ENCODE measurements at regions not wholly inside any gene's neighbourhood (a gene's known extent, or its start where the extent isn't known, plus 50 kb on each side); places are given as distances from the start of the nearest gene placed in this dataset.

DNA sequence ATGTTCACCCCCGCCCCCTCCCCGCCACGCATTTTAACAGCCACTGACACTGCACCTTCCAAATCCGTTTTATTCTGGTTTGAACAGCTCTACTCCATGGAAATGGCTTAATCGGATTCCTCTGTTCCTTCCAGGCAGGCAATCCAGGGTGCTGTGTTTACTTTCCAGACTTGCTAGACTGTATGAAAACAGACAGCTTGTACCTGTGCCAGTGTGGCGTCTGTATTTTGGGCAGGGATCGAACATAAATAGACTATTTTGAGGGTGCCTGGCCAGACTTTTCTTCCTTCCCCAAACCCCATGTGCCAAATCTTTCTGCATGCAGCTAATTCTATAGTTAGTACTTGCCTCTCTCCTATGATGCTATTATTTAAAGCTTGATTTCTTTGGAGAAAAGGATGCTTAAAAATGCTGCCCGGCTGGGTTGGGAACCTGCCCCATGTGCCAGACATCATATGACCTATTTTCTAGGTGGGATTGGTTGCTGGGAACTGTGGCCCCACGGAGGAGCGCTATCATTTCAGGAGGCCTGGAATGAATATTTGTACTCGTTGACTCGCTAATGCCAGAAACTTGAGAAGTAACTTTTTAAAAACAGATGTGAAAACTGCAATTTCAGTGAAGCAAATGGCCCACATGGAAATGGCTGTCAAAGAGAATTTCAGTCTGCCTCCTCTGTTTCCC is 814.8 kb downstream of the BRD1 start:
- TF ChIP-seq POLR2AphosphoS5 (IDR thresholded peaks at IDR 0.05; ENCODE audit: low read depth, low read length) (no peak), TCF7L2 (IDR thresholded peaks at IDR 0.05; ENCODE audit: low read depth, low read length) (no peak)
- TF ChIP-seq, protein P1, sequence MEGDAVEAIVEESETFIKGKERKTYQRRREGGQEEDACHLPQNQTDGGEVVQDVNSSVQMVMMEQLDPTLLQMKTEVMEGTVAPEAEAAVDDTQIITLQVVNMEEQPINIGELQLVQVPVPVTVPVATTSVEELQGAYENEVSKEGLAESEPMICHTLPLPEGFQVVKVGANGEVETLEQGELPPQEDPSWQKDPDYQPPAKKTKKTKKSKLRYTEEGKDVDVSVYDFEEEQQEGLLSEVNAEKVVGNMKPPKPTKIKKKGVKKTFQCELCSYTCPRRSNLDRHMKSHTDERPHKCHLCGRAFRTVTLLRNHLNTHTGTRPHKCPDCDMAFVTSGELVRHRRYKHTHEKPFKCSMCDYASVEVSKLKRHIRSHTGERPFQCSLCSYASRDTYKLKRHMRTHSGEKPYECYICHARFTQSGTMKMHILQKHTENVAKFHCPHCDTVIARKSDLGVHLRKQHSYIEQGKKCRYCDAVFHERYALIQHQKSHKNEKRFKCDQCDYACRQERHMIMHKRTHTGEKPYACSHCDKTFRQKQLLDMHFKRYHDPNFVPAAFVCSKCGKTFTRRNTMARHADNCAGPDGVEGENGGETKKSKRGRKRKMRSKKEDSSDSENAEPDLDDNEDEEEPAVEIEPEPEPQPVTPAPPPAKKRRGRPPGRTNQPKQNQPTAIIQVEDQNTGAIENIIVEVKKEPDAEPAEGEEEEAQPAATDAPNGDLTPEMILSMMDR (IDR thresholded peaks at IDR 0.05): no peak

Data from Panc1 (cell line).